ENCODE measurements at regions not wholly inside any gene's neighbourhood (a gene's known extent, or its start where the extent isn't known, plus 50 kb on each side); places are given as distances from the start of the nearest gene placed in this dataset.
"Not testable (repeated sequence)": the region's sequence is repeated elsewhere in the genome, so short reads cannot be mapped to it uniquely, and the experiment has no call there.

- no peaks in the 10 kb centered on the region for H3K27me3 ChIP-seq (ENCODE audit: insufficient read depth, low read depth)
- no peaks in the 10 kb centered on the region for H3K79me2 ChIP-seq (ENCODE audit: insufficient read depth, low read depth)
- H3K4me2 ChIP-seq: no peak overlapping the region
- no peaks in the 10 kb centered on the region for H3K4me1 ChIP-seq (ENCODE audit: low read depth, poor library complexity, severe bottlenecking)
- no peak overlapping the region for H3K4me3 ChIP-seq (IDR thresholded peaks at IDR 0.05; ENCODE audit: insufficient read depth, low read depth, low read length)
- no peak overlapping the region for H3K27ac ChIP-seq
- H2AFZ ChIP-seq (ENCODE audit: low read depth): no peak overlapping the region
- no peaks in the 10 kb centered on the region for H4K20me1 ChIP-seq (ENCODE audit: insufficient read depth)
- no peak for TF ChIP-seq CTCF (conservative IDR thresholded peaks at IDR 0.05; ENCODE audit: low read depth, low read length)
- H3K36me3 ChIP-seq (ENCODE audit: insufficient read depth): no peaks in the 10 kb centered on the region
- H3K9ac ChIP-seq: no peak overlapping the region
These were observed 315.3 kb downstream of the NR2F2 start for GRCh38 chr15:96645796-96646195.

GRCh38 chr15:96648866-96649265 is 318.4 kb downstream of the NR2F2 start:
- Histone ChIP-seq H3K27ac (no peak overlapping the region), H3K4me3 (IDR thresholded peaks at IDR 0.05; ENCODE audit: insufficient read depth, low read depth, low read length) (no peak overlapping the region), H3K79me2 (ENCODE audit: insufficient read depth, low read depth) (no peaks in the 10 kb centered on the region), H4K20me1 (ENCODE audit: insufficient read depth) (no peaks in the 10 kb centered on the region), H3K9ac (no peak overlapping the region), H3K36me3 (ENCODE audit: insufficient read depth) (no peaks in the 10 kb centered on the region), H3K4me1 (ENCODE audit: low read depth, poor library complexity, severe bottlenecking) (no peaks in the 10 kb centered on the region), H3K4me2 (no peak overlapping the region), H3K27me3 (ENCODE audit: insufficient read depth, low read depth) (no peaks in the 10 kb centered on the region), H2AFZ (ENCODE audit: low read depth) (no peak overlapping the region)
- no peak for TF ChIP-seq CTCF (conservative IDR thresholded peaks at IDR 0.05; ENCODE audit: low read depth, low read length)

DNA sequence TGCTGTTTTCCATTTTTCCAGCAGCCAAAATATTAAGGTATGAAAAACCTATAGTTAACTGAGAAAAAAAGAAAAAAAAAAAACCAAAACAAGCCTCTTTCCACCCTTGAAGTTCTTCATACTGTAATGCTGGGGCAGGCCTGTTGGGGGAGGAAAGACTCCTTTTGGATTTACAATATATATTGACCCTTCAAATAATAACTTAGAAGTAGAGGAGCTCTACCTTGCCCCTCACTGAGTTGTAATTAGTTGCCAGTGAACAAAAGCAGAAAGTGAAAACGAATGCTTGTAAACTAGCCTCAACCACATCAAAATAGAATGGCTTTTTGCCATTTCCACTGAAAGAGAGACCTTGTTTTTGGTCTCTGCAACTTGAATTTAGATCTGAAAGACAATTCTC is 326.6 kb downstream of the NR2F2 start:
- H3K27ac ChIP-seq: no peak overlapping the region
- H3K9ac ChIP-seq: no peak overlapping the region
- no peaks in the 10 kb centered on the region for H3K36me3 ChIP-seq (ENCODE audit: insufficient read depth)
- H3K4me1 ChIP-seq (ENCODE audit: low read depth, poor library complexity, severe bottlenecking): no peaks in the 10 kb centered on the region
- no peaks in the 10 kb centered on the region for H3K27me3 ChIP-seq (ENCODE audit: insufficient read depth, low read depth)
- H2AFZ ChIP-seq (ENCODE audit: low read depth): no peak overlapping the region
- H3K4me3 ChIP-seq (IDR thresholded peaks at IDR 0.05; ENCODE audit: insufficient read depth, low read depth, low read length): no peak overlapping the region
- H4K20me1 ChIP-seq (ENCODE audit: insufficient read depth): no peaks in the 10 kb centered on the region
- TF ChIP-seq CTCF (conservative IDR thresholded peaks at IDR 0.05; ENCODE audit: low read depth, low read length): no peak
- H3K79me2 ChIP-seq (ENCODE audit: insufficient read depth, low read depth): no peaks in the 10 kb centered on the region
- no peak overlapping the region for H3K4me2 ChIP-seq

DNA sequence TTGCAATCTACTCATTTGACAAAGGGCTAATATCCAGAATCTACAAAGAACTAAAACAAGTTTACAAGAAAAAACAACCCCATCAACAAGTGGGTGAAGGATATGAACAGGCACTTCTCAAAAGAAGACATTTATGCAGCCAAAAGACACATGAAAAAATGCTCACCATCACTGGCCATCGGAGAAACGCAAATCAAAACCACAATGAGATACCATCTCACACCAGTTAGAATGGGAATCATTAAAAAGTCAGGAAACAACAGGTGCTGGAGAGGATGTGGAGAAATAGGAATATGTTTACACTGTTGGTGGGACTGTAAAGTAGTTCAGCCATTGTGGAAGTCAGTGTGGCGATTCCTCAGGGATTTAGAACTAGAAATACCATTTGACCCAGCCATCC is 336.5 kb downstream of the NR2F2 start:
- not testable (repeated sequence) for H3K4me3 ChIP-seq (IDR thresholded peaks at IDR 0.05; ENCODE audit: insufficient read depth, low read depth, low read length); H3K27ac ChIP-seq; H3K27me3 ChIP-seq (ENCODE audit: insufficient read depth, low read depth); H3K36me3 ChIP-seq (ENCODE audit: insufficient read depth); H3K79me2 ChIP-seq (ENCODE audit: insufficient read depth, low read depth); H3K4me2 ChIP-seq; H4K20me1 ChIP-seq (ENCODE audit: insufficient read depth); H3K4me1 ChIP-seq (ENCODE audit: low read depth, poor library complexity, severe bottlenecking); H2AFZ ChIP-seq (ENCODE audit: low read depth); H3K9ac ChIP-seq

DNA sequence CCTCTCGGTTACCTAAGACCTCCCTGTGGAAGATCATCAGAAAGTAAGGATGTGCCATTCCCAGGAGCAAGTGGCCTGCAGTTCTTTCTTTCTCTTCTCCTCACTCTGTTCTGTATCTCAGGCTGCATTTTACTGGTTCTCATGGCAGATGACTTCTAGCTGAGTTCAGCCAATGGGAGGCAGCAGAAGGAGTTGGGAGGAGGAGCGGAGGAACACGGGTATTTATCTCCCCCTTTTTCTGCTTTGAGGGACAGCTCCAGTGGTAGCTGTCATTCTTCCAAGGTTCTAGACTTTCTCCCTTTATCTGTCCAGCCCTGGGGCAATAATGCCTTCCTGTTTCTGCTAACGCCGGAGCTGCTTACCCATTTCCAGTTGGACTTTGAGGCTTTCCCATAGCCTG is 339.9 kb downstream of the NR2F2 start:
- Histone ChIP-seq H3K36me3 (ENCODE audit: insufficient read depth) (no peaks in the 10 kb centered on the region), H3K4me1 (ENCODE audit: low read depth, poor library complexity, severe bottlenecking) (no peaks in the 10 kb centered on the region), H3K27me3 (ENCODE audit: insufficient read depth, low read depth) (no peaks in the 10 kb centered on the region), H3K4me3 (IDR thresholded peaks at IDR 0.05; ENCODE audit: insufficient read depth, low read depth, low read length) (no peak overlapping the region), H3K27ac (no peak overlapping the region), H3K79me2 (ENCODE audit: insufficient read depth, low read depth) (no peaks in the 10 kb centered on the region), H2AFZ (ENCODE audit: low read depth) (no peak overlapping the region), H3K9ac (no peak overlapping the region), H4K20me1 (ENCODE audit: insufficient read depth) (no peaks in the 10 kb centered on the region), H3K4me2 (no peak overlapping the region)
- TF ChIP-seq CTCF (conservative IDR thresholded peaks at IDR 0.05; ENCODE audit: low read depth, low read length): no peak

All from KMS-11 (cell line).